Osteocyte (in vitro differentiated cells): ENCODE measurements at regions not wholly inside any gene's neighbourhood (a gene's known extent, or its start where the extent isn't known, plus 50 kb on each side); places are given as distances from the start of the nearest gene placed in this dataset.
"Not testable (repeated sequence)": the region's sequence is repeated elsewhere in the genome, so short reads cannot be mapped to it uniquely, and the experiment has no call there.

ENCODE experiments used
- DNase-seq: peaks from one replicate; pipeline ENCODE4 v3.0.0; 2021; ENCODE audit warnings: mixed read lengths; ENCODE audit not compliant: unreplicated experiment; ENCODE audit errors: extremely low spot score
- H3K27ac Mint-ChIP-seq: one replicate; pipeline ENCODE4 v1.8.0; 2021; ENCODE audit warnings: mild to moderate bottlenecking, mixed read lengths; ENCODE audit not compliant: unreplicated experiment
- H3K27me3 Mint-ChIP-seq: one replicate; pipeline ENCODE4 v1.8.0; 2021; ENCODE audit warnings: mixed read lengths; ENCODE audit not compliant: unreplicated experiment
- H3K36me3 Mint-ChIP-seq: one replicate; pipeline ENCODE4 v1.8.0; 2021; ENCODE audit warnings: mixed read lengths; ENCODE audit not compliant: unreplicated experiment
- H3K4me1 Mint-ChIP-seq: one replicate; pipeline ENCODE4 v1.8.0; 2021; ENCODE audit warnings: mixed read lengths; ENCODE audit not compliant: unreplicated experiment
- H3K4me3 Mint-ChIP-seq: one replicate; pipeline ENCODE4 v1.8.0; 2021; ENCODE audit warnings: mild to moderate bottlenecking, moderate library complexity, mixed read lengths; ENCODE audit not compliant: unreplicated experiment
- H3K9me3 Mint-ChIP-seq: one replicate; pipeline ENCODE4 v1.8.0; 2021; ENCODE audit warnings: mixed read lengths; ENCODE audit not compliant: unreplicated experiment
- CTCF ChIP-seq: fragments of 200-600 bp; sonication (generic); IDR thresholded peaks from 2 replicates; pipeline ENCODE4 v1.5.0; 2021; ENCODE audit warnings: antibody characterized with exemption, mild to moderate bottlenecking, moderate library complexity

GRCh38 chr11:42812960-42813359, 498.8 kb upstream of the API5 start:
- TF ChIP-seq CTCF, result no peak

GRCh38 chr11:42816471-42816870, 495.3 kb upstream of the API5 start:
- Mint-ChIP-seq H3K27ac (no peak overlapping the region), H3K36me3 (no peaks in the 10 kb centered on the region), H3K9me3 (peaks cover 18% of the 10 kb centered on the region), H3K4me3 (no peak overlapping the region), H3K4me1 (no peaks in the 10 kb centered on the region), H3K27me3 (no peaks in the 10 kb centered on the region)
- TF ChIP-seq CTCF, result no peak
- no peak for DNase-seq

More at GRCh38 chr11:42812960-42813359, 498.8 kb upstream of the API5 start:
- no peaks in the 10 kb centered on the region for H3K27me3 Mint-ChIP-seq
- no peak for DNase-seq
- H3K4me3 Mint-ChIP-seq, result no peak overlapping the region
- no peak overlapping the region for H3K27ac Mint-ChIP-seq
- no peaks in the 10 kb centered on the region for H3K36me3 Mint-ChIP-seq
- no peaks in the 10 kb centered on the region for H3K4me1 Mint-ChIP-seq
- peaks cover 20% of the 10 kb centered on the region for H3K9me3 Mint-ChIP-seq

GRCh38 chr11:42819126-42819525, 492.7 kb upstream of the API5 start:
- H3K9me3 Mint-ChIP-seq, result peaks cover 14% of the 10 kb centered on the region
- H3K36me3 Mint-ChIP-seq, result no peaks in the 10 kb centered on the region
- DNase-seq, result no peak
- no peak for TF ChIP-seq CTCF
- no peak overlapping the region for H3K27ac Mint-ChIP-seq
- no peak overlapping the region for H3K4me3 Mint-ChIP-seq
- H3K27me3 Mint-ChIP-seq, result no peaks in the 10 kb centered on the region
- H3K4me1 Mint-ChIP-seq, result no peaks in the 10 kb centered on the region

GRCh38 chr11:42822188-42822587, 489.6 kb upstream of the API5 start:
- not testable (repeated sequence) for H3K4me1 Mint-ChIP-seq, H3K4me3 Mint-ChIP-seq, H3K36me3 Mint-ChIP-seq, H3K27me3 Mint-ChIP-seq, DNase-seq, H3K27ac Mint-ChIP-seq
- H3K9me3 Mint-ChIP-seq, result peaks cover 13% of the 10 kb centered on the region

GRCh38 chr11:42823546-42823945, 488.2 kb upstream of the API5 start:
- no peaks in the 10 kb centered on the region for H3K27me3 Mint-ChIP-seq
- no peaks in the 10 kb centered on the region for H3K4me1 Mint-ChIP-seq
- H3K36me3 Mint-ChIP-seq, result no peaks in the 10 kb centered on the region
- no peak for TF ChIP-seq CTCF
- H3K27ac Mint-ChIP-seq, result no peak overlapping the region
- H3K4me3 Mint-ChIP-seq, result no peak overlapping the region
- DNase-seq, result no peak
- H3K9me3 Mint-ChIP-seq, result peaks cover 11% of the 10 kb centered on the region

GRCh38 chr11:42824067-42824466, 487.7 kb upstream of the API5 start:
- no peak overlapping the region for H3K4me3 Mint-ChIP-seq
- DNase-seq, result no peak
- no peak for TF ChIP-seq CTCF
- H3K27ac Mint-ChIP-seq, result no peak overlapping the region
- H3K27me3 Mint-ChIP-seq, result no peaks in the 10 kb centered on the region
- H3K9me3 Mint-ChIP-seq, result peaks cover 9% of the 10 kb centered on the region
- no peaks in the 10 kb centered on the region for H3K4me1 Mint-ChIP-seq
- no peaks in the 10 kb centered on the region for H3K36me3 Mint-ChIP-seq
